HepG2 (cell line): ENCODE measurements at regions not wholly inside any gene's neighbourhood (a gene's known extent, or its start where the extent isn't known, plus 50 kb on each side); places are given as distances from the start of the nearest gene placed in this dataset.

Experiments used
- ASH2L ChIP-seq: fragments of 300-600, 200-600 bp; sonication (generic); IDR thresholded peaks from 2 replicates; pipeline ENCODE4 v1.7.0; 2017; ENCODE audit warnings: low read depth, mild to moderate bottlenecking, moderate library complexity, mixed read lengths, low read length; ENCODE audit not compliant: insufficient read length
- DPF2 ChIP-seq: sonication (generic); formaldehyde crosslinking; IDR thresholded peaks from 2 replicates; pipeline ENCODE4 v1.4.0; 2020; ENCODE audit warnings: mild to moderate bottlenecking, low read depth, missing genetic modification reagents, borderline replicate concordance
- ERF ChIP-seq: IDR thresholded peaks from 2 replicates; pipeline ENCODE4 v1.6.1; 2018; ENCODE audit warnings: missing biosample characterization, missing genetic modification reagents
- HOXA7 ChIP-seq: sonication (generic); formaldehyde crosslinking; IDR thresholded peaks from 2 replicates; pipeline ENCODE4 v1.8.1; 2022; ENCODE audit warnings: mild to moderate bottlenecking, missing genetic modification reagents, moderate library complexity
- KLF16 ChIP-seq, 2 experiments: sonication (generic) in 1 of 2; formaldehyde crosslinking in 1 of 2; IDR thresholded peaks; 2 replicates each; pipeline versions ENCODE4 v1.6.1 to v1.8.0; 2016 to 2023; ENCODE audit warnings: missing genetic modification reagents in 2 of 2, missing compliant biosample characterization in 1 of 2
- NFYB ChIP-seq: sonication (generic); formaldehyde crosslinking; IDR thresholded peaks from 2 replicates; pipeline ENCODE4 v1.4.0; 2020; ENCODE audit warnings: missing genetic modification reagents
- ZBTB7B ChIP-seq: sonication (generic); formaldehyde crosslinking; IDR thresholded peaks from 2 replicates; pipeline ENCODE4 v1.4.0; 2020; ENCODE audit warnings: missing genetic modification reagents
- ZNF207 ChIP-seq: fragments of 450-650 bp; IDR thresholded peaks from 2 replicates; pipeline ENCODE4 v1.6.1; 2016; ENCODE audit warnings: antibody characterized with exemption, borderline replicate concordance
- ZNF772 ChIP-seq: sonication (generic); formaldehyde crosslinking; IDR thresholded peaks from 2 replicates; pipeline ENCODE4 v1.5.0; 2020; ENCODE audit warnings: mild to moderate bottlenecking, missing genetic modification reagents
- TF ChIP-seq, protein P1 (sequence below): sonication (generic); formaldehyde crosslinking; IDR thresholded peaks from 2 replicates; pipeline ENCODE4 v1.4.0; 2020; ENCODE audit warnings: mild to moderate bottlenecking, missing genetic modification reagents
- TF ChIP-seq, protein P2 (sequence below): IDR thresholded peaks from 2 replicates; pipeline ENCODE4 v1.6.1; 2016
- TF ChIP-seq, protein P3 (sequence below): sonication (generic); formaldehyde crosslinking; IDR thresholded peaks from 2 replicates; pipeline ENCODE4 v1.4.0; 2020; ENCODE audit warnings: mild to moderate bottlenecking, missing genetic modification reagents

DNA sequence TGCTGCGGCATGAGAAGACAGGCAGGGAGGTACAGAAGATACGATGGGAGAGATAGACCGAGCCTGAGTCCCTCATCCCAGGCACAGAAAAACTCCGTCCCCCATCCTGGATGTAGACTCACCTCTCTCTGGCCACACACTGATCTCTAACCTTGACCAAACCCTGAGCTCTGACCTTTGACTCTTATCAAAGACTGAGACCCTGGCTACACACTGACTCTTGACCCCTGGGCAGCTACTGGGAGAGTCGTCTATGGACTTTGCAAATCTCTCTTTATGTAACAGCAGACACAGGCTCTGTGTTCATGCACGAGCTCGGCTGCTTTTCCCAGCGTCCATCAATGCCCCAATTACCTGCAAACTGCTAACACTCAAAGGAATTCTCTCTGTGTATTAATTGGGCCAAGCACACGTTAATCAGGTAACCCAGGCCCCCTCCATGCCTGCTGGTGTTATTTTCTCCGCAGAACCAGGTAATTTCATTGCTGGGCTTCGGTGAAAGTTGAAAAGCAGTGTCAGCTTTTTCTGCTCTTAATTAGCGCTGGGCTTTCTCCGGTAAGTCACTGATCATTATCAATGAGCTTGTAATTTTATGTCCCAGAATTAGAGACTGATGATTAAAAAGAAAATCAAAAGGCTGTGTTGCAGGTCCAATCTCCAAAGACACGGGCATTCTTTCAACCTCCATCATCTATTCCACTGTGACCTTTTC, 179.4 kb upstream of the NLRP1 start (continued):
- TF ChIP-seq, protein P1, sequence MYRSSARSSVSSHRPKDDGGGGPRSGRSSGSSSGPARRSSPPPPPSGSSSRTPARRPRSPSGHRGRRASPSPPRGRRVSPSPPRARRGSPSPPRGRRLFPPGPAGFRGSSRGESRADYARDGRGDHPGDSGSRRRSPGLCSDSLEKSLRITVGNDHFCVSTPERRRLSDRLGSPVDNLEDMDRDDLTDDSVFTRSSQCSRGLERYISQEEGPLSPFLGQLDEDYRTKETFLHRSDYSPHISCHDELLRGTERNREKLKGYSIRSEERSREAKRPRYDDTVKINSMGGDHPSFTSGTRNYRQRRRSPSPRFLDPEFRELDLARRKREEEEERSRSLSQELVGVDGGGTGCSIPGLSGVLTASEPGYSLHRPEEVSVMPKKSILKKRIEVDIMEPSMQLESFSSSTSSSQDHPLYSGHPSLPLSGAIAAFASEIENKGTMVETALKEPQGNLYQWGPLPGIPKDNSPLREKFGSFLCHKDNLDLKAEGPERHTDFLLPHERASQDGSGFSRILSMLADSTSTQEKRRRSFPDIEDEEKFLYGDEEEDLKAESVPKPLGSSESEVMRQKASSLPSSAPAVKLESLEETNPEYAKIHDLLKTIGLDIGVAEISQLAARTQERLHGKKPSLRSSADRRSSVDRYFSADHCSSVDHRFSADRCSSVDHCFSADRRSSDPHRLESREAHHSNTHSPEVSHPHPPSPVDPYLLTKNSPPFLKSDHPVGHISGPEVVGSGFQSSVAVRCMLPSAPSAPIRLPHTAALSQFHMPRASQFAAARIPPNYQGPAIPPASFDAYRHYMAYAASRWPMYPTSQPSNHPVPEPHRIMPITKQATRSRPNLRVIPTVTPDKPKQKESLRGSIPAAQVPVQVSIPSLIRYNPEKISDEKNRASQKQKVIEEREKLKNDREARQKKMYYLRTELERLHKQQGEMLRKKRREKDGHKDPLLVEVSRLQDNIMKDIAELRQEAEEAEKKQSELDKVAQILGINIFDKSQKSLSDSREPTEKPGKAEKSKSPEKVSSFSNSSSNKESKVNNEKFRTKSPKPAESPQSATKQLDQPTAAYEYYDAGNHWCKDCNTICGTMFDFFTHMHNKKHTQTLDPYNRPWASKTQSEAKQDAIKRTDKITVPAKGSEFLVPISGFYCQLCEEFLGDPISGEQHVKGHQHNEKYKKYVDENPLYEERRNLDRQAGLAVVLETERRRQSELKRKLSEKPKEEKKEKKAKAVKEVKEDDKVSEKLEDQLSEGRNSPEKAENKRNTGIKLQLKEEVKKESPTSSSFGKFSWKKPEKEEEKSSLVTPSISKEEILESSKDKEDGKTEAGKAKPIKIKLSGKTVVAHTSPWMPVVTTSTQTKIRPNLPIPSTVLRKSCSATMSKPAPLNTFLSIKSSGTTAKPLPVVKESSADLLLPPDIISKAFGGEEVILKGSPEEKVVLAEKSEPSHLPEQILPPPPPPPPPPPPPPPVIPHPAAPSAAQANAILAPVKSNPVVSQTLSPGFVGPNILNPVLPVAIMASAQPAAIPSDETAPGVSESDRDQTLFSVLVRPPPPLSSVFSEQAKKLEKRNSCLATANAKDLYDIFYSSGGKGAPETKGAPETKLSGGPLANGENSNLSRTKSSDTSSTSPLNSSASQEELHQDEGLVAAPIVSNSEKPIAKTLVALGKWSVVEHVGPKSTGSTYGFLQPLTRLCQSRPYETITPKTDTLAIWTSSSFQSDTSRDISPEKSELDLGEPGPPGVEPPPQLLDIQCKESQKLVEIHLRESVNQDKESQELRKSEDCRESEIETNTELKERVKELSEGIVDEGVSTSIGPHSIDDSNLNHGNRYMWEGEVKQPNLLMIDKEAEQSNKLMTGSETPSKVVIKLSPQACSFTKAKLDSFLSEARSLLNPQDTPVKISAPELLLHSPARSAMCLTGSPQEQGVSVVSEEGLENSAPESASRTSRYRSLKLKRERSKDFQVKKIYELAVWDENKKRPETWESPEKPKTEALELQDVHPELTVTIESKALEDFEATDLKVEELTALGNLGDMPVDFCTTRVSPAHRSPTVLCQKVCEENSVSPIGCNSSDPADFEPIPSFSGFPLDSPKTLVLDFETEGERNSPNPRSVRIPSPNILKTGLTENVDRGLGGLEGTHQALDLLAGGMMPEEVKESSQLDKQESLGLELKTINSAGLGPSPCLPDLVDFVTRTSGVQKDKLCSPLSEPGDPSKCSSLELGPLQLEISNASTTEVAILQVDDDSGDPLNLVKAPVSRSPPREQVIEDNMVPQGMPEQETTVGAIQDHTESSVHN (CRISPR knock-in tag): 0 out of 2 replicates have a peak, but pooled peaks have one; percentile 38
- peak; percentile 76 for TF ChIP-seq DPF2
- no peak for TF ChIP-seq NFYB
- TF ChIP-seq, protein P2, sequence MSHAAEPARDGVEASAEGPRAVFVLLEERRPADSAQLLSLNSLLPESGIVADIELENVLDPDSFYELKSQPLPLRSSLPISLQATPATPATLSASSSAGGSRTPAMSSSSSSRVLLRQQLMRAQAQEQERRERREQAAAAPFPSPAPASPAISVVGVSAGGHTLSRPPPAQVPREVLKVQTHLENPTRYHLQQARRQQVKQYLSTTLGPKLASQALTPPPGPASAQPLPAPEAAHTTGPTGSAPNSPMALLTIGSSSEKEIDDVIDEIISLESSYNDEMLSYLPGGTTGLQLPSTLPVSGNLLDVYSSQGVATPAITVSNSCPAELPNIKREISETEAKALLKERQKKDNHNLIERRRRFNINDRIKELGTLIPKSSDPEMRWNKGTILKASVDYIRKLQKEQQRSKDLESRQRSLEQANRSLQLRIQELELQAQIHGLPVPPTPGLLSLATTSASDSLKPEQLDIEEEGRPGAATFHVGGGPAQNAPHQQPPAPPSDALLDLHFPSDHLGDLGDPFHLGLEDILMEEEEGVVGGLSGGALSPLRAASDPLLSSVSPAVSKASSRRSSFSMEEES: 0 out of 2 replicates have a peak, but pooled peaks have one; percentile 35
- peak; percentile 76; the same call in 1 of the 2 replicates for TF ChIP-seq ERF
- TF ChIP-seq HOXA7 (CRISPR knock-in tag): no peak
- TF ChIP-seq ZBTB7B (CRISPR knock-in tag): peak; percentile 78
- TF ChIP-seq ASH2L: peak; percentile 25
- no peak for TF ChIP-seq ZNF207
- 0 out of 4 replicates have a peak, but pooled peaks of 1 of the 2 experiments have one; percentile 43 for TF ChIP-seq KLF16 (CRISPR knock-in tag; IDR thresholded peaks at IDR 0.05)
- TF ChIP-seq, protein P3, sequence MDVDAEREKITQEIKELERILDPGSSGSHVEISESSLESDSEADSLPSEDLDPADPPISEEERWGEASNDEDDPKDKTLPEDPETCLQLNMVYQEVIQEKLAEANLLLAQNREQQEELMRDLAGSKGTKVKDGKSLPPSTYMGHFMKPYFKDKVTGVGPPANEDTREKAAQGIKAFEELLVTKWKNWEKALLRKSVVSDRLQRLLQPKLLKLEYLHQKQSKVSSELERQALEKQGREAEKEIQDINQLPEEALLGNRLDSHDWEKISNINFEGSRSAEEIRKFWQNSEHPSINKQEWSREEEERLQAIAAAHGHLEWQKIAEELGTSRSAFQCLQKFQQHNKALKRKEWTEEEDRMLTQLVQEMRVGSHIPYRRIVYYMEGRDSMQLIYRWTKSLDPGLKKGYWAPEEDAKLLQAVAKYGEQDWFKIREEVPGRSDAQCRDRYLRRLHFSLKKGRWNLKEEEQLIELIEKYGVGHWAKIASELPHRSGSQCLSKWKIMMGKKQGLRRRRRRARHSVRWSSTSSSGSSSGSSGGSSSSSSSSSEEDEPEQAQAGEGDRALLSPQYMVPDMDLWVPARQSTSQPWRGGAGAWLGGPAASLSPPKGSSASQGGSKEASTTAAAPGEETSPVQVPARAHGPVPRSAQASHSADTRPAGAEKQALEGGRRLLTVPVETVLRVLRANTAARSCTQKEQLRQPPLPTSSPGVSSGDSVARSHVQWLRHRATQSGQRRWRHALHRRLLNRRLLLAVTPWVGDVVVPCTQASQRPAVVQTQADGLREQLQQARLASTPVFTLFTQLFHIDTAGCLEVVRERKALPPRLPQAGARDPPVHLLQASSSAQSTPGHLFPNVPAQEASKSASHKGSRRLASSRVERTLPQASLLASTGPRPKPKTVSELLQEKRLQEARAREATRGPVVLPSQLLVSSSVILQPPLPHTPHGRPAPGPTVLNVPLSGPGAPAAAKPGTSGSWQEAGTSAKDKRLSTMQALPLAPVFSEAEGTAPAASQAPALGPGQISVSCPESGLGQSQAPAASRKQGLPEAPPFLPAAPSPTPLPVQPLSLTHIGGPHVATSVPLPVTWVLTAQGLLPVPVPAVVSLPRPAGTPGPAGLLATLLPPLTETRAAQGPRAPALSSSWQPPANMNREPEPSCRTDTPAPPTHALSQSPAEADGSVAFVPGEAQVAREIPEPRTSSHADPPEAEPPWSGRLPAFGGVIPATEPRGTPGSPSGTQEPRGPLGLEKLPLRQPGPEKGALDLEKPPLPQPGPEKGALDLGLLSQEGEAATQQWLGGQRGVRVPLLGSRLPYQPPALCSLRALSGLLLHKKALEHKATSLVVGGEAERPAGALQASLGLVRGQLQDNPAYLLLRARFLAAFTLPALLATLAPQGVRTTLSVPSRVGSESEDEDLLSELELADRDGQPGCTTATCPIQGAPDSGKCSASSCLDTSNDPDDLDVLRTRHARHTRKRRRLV: no peak
- TF ChIP-seq ZNF772 (CRISPR knock-in tag): peak; percentile 66; the same call in 1 of the 2 replicates
